ENCODE measurements at regions not wholly inside any gene's neighbourhood (a gene's known extent, or its start where the extent isn't known, plus 50 kb on each side); places are given as distances from the start of the nearest gene placed in this dataset.

- Histone ChIP-seq H3K4me2 (replicated peaks; ENCODE audit: extremely low read depth, low read length, poor library complexity, severe bottlenecking) (no peak overlapping the region), H3K4me1 (ENCODE audit: control insufficient read depth in 1 of 2, insufficient read depth in 2 of 2, low read length in 2 of 2) (no peaks in the 10 kb centered on the region), H3K27me3 (ENCODE audit: control insufficient read depth in 2 of 2, insufficient read depth in 2 of 2, low read length in 2 of 2) (no peaks in the 10 kb centered on the region), H3K79me2 (ENCODE audit: insufficient read depth, low read length) (no peaks in the 10 kb centered on the region), H3K4me3 (replicated peaks in 1 of 3; ENCODE audit: low read depth in 2 of 3, low read length in 3 of 3) (no peak overlapping the region), H3K36me3 (replicated peaks in 1 of 2; ENCODE audit: control insufficient read depth in 1 of 2, insufficient read depth in 2 of 2, low read length in 2 of 2) (no peaks in the 10 kb centered on the region), H4K20me1 (ENCODE audit: insufficient read depth, low read length) (no peaks in the 10 kb centered on the region), H3K9me3 (replicated peaks in 1 of 2; ENCODE audit: control insufficient read depth in 1 of 2, insufficient read depth in 1 of 2, low read length in 2 of 2) (peaks cover 0 to 2% of the 10 kb centered on the region in 2 donors), H2AFZ (ENCODE audit: insufficient read depth, low read depth, low read length, poor library complexity, severe bottlenecking) (no peak overlapping the region), H3K27ac (ENCODE audit: low read depth in 1 of 2, low read length in 2 of 2) (no peak overlapping the region), H3K9ac (ENCODE audit: insufficient read depth, low read length, poor library complexity, severe bottlenecking) (no peak overlapping the region)
- Mint-ChIP-seq H3K36me3 (no peaks in the 10 kb centered on the region), H3K4me3 (no peak overlapping the region), H3K27me3 (ENCODE audit: low read depth in 3 of 3) (peaks cover 0 to 1% (median 0%) of the 10 kb centered on the region in 3 donors), H3K9me3 (peaks cover 1 to 11% (median 3%) of the 10 kb centered on the region in 7 donors), H3K27ac (no peak overlapping the region), H3K4me1 (no peaks in the 10 kb centered on the region)
- intact Hi-C loops (cut with micrococcal nuclease), result no loop called here
- DNase-seq, result no peak
- TF ChIP-seq CTCF (IDR thresholded peaks at IDR 0.05), result no peak
- WGBS (ENCODE audit: insufficient coverage), result no CpG with 5 or more reads among the region's 8 CpGs
Observed at GRCh38 chr13:75161804-75162203, 320.2 kb downstream of the TBC1D4 start.

DNA sequence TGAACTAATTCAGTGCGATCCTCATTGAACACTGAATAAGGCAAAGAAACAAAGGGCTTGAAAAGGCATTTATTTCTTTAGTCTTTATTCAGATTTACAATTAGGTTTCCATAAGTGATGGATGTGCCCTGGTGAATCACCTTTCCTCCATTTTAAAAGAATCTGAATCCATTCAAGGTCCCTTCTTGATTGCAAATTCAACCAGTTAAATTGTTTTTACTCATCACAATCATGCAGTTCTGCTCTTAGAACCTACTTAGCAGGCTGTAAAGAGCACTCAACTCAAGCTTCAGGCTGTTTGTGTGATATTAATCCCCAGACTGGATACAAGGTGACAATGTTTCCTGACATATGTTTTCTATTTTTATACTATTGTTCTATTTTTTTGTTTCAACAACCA lies 321.0 kb downstream of the TBC1D4 start:
- Histone ChIP-seq H3K36me3 (replicated peaks in 1 of 2; ENCODE audit: control insufficient read depth in 1 of 2, insufficient read depth in 2 of 2, low read length in 2 of 2) (no peaks in the 10 kb centered on the region), H3K9me3 (replicated peaks in 1 of 2; ENCODE audit: control insufficient read depth in 1 of 2, insufficient read depth in 1 of 2, low read length in 2 of 2) (peaks cover 0 to 7% of the 10 kb centered on the region in 2 donors), H3K9ac (ENCODE audit: insufficient read depth, low read length, poor library complexity, severe bottlenecking) (no peak overlapping the region), H3K27ac (ENCODE audit: low read depth in 1 of 2, low read length in 2 of 2) (no peak overlapping the region), H3K4me1 (ENCODE audit: control insufficient read depth in 1 of 2, insufficient read depth in 2 of 2, low read length in 2 of 2) (no peaks in the 10 kb centered on the region), H3K4me3 (replicated peaks in 1 of 3; ENCODE audit: low read depth in 2 of 3, low read length in 3 of 3) (no peak overlapping the region), H3K27me3 (ENCODE audit: control insufficient read depth in 2 of 2, insufficient read depth in 2 of 2, low read length in 2 of 2) (no peaks in the 10 kb centered on the region), H2AFZ (ENCODE audit: insufficient read depth, low read depth, low read length, poor library complexity, severe bottlenecking) (no peak overlapping the region), H4K20me1 (ENCODE audit: insufficient read depth, low read length) (no peaks in the 10 kb centered on the region), H3K79me2 (ENCODE audit: insufficient read depth, low read length) (no peaks in the 10 kb centered on the region), H3K4me2 (replicated peaks; ENCODE audit: extremely low read depth, low read length, poor library complexity, severe bottlenecking) (no peak overlapping the region)
- no peak for TF ChIP-seq CTCF (IDR thresholded peaks at IDR 0.05)
- intact Hi-C loops (cut with micrococcal nuclease), result no loop called here
- no peaks in the 10 kb centered on the region for H3K36me3 Mint-ChIP-seq
- H3K4me3 Mint-ChIP-seq, result no peak overlapping the region
- H3K9me3 Mint-ChIP-seq, result peaks cover 1 to 18% (median 4%) of the 10 kb centered on the region in 7 donors
- no peak for DNase-seq
- H3K27ac Mint-ChIP-seq, result no peak overlapping the region
- no peaks in the 10 kb centered on the region for H3K27me3 Mint-ChIP-seq (ENCODE audit: low read depth in 3 of 3)
- no CpG with 5 or more reads among the region's 1 CpG for WGBS (ENCODE audit: insufficient coverage)
- no peaks in the 10 kb centered on the region for H3K4me1 Mint-ChIP-seq

Data from CD14-positive monocyte (primary cell).